ENCODE measurements at regions not wholly inside any gene's neighbourhood (a gene's known extent, or its start where the extent isn't known, plus 50 kb on each side); places are given as distances from the start of the nearest gene placed in this dataset.
"Not testable (repeated sequence)": the region's sequence is repeated elsewhere in the genome, so short reads cannot be mapped to it uniquely, and the experiment has no call there.

DNA sequence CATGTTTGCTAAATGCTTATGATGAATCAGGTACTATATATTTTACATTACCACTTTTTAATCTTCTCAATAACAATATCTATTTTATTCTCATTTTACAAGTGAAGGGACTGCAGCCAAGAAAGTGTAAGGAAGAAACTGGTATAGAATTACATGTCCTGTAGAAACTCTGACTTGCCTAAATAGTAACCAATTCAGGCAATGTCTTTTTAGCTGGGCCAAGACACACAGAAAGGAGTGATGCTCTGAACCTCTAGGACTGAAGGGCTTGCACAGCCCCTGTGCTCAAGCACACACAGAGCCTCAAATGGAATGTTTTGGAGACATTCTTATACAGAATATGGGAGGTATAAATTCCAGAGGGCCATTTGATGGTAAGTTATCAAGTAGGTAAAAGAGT, 286.4 kb upstream of the TNC start:
- no peak for DNase-seq

DNA sequence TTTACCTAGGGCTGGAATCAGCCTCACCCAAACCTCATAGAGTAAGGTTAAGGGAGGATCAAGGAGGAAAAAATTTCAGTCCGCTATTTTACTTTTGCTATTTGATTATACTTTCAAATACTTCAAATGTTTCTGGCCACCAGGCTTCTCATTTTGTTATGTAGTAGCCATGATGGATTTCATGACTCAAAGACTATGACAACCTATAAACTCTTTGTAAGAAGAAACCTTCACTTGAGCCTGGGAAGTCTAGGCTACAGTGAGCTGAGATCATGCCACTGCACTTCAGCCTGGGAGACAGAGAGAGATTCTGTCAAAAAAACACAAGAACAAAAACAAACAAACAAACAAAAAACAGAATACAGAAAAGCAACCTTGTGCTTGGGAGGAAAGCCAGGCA, 293.6 kb upstream of the TNC start:
- no peak for DNase-seq

DNA sequence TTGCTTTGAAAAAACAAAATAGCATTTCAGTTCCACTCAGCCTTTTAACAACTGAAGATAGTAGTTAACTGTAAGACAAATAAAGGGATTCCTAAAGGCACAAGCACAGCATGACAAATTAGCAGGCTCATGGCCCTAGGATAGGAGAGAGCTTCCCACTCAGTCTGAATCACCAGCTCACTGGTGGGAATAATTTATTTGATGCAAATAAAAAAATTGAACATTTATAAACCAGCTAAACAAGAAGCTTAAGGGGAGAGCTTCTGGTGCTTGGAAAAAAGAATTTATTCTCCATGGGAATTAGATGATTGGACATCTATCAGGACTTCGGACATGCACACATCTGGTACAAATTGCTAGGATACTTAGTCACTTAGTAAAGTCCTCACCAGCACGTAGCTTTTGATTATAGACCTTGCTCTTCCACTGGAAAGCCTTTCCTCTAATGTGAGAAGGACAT, 294.1 kb upstream of the TNC start:
- no peak for DNase-seq

DNA sequence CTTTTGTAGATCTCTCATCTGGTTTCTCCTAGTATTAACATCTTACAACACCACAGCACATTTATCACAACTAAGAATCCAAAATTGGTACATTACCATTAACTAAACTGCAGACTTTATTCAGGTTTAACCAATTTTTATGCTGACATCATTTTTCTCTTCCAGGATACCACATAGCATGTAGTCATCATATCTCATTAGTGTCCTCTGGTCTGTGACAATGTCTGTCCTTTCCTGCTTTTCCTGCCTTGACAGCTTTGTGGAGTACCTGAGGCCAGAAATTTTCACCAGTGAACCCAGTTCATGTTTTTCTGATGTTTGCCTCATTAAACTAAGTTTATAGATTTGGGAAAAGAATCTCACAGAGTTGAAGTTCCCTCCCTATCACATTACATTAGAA, 294.7 kb upstream of the TNC start:
- DNase-seq: no peak

DNA sequence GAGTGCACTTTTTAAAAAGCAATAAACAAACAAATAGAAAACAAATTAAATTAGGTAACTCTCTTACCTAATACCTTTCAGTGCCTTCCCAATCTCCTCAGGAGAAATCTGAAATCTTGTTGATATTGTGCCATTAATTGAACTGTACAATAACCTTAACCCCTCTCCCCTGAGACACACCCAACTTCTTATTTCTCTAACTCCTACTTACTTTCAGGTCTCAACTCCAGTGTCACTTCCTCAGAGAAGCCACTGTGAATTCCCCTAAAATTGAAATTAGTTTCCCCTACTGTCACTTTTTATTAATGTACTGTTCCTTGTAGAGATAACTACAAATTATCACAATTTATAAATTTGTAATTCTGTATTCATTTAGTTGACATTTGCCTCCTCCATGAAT, 295.3 kb upstream of the TNC start:
- DNase-seq: no peak

DNA sequence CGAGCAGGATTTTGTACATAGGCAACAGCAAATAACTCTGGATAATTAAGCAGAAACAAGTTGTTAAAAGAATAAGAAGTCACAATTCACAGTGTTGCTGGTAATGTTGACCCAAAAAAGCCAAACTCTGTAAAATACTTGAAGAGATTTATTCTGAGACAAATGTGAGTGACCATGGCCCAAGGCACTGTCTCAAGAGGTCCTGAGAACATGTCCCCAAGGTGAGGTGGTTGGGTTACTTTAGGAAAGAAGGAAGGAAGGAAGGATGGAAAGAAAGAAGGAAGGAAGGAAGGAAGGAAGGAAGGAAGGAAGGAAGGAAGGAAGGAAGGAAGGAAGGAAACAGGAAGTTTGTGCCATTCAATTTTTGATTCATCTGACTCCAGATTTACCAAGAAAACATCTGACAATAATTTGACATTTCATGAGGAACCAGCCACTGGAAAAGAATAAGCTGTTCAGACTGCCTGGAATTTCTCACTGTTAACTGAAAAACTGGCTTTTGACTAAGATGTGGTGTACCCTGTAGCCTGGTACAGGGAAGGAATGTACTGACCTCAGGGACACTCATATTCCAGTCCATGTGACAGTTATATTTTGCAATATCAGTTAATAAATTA, 295.9 kb upstream of the TNC start:
- no peak for DNase-seq

DNA sequence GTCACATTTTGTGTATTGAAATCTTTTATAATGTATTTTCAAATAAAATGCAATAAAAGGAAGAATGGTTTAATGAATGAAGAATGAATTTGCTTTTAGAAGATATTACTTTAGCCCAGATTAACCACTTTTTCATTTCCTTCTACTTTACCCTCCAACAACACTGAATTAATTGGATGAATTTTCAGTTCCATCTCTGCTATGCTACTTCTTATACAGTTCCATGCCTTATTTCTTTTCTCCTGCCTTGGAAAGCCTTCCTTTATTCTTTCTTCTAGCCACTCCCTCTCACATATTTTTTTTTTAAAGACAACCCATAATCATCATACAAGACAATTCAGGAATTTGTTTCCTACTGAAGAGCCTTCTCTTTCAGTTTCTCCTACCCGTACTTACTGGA, 296.6 kb upstream of the TNC start:
- no peak for DNase-seq

DNA sequence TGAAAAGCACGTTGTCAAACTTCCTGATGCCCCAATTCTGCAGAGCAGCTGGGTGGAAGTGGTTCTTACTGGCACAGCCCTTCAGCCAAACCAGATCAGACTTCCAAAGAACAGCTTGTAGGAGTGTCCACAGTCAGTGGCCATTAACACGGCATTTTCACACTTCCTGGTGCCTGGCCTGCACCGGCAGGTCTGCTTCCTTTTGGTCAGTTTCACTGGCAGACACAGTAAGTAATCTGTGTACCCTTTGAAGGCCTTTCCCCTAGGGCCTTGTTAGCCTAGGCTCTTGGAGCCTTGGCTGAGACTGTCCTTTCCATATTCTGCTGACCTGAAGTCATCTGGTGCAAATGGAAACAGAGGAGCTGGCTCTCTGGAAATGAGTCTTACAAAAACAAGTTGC, 297.5 kb upstream of the TNC start:
- DNase-seq: no peak

DNA sequence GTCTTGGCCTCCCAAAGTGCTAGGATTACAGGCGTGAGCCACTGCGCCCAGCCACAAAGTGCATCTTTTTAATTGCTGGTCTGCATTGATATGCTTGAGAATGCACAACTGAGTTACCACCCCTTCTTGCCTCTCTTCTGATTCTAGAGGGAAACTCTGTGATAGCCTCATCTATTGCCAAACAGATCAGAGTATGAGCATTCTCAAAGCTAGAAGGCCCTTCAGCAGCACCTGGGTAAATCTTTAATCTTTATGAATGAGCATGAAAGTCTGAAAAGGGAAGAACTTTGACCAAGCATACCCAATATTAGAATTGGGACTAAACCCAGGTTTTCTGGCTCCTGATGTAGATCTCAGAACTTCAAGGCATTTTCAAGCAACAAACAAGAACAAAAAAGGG, 298.3 kb upstream of the TNC start:
- DNase-seq: no peak

DNA sequence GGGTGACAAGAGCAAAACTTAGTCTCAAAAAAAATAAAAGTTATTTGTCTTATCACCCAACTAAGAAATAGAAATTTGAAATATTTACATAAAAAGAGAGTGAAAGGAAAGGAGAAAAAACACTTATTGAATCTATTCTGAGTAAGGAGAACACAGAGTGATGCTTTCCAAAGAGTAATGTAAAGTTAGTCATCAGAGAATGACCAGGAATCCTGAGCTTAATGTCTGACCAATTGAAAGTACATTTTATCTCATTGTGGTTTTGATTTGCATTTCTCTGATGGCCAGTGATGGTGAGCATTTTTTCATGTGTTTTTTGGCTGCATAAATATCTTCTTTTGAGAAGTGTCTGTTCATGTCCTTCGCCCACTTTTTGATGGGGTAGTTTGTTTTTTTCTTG, 300.2 kb upstream of the TNC start:
- DNase-seq: not testable (repeated sequence)

DNA sequence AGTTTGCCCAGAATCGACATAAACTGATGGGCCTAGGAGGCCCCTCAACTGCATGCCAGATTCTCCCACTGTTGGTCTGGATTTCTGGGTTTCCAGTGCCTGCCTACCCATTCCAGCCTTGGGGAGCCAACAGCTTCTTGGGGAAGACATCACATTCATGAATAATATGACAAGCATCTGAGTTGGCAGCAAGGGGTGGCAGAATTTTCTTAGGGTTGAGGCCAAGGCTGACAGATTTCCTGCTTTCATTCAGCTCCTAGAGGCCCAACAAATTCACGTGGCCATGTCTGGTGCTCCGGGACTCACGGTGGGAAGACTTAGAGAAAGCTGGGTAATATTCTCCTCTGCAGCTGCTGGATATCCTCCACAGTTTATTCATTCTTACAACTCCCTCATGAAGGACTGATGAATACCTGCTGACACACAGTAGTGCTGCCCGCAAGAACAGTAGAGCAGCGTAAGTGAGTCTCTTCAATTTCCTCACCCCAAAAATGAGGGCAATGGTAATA, 305.0 kb upstream of the TNC start:
- no peak for DNase-seq

DNA sequence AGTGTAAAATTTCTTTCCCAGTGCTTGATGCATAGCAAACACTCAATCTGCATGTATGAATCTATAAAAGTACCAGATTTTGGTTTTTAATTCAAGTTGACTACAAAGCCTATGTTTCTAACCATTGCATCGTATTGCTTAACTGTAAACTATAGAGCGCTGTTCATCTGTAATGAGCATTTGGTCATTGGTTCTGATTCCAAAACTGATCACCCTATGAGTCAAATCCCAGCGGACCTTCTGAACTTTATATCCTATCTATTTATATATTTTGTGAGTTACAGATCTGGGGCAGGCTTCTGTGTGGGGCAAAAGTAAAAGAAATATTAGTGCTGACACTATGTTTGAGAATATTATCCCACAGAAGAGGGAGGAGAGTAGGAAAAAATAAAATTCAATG, 305.7 kb upstream of the TNC start:
- DNase-seq: no peak

DNA sequence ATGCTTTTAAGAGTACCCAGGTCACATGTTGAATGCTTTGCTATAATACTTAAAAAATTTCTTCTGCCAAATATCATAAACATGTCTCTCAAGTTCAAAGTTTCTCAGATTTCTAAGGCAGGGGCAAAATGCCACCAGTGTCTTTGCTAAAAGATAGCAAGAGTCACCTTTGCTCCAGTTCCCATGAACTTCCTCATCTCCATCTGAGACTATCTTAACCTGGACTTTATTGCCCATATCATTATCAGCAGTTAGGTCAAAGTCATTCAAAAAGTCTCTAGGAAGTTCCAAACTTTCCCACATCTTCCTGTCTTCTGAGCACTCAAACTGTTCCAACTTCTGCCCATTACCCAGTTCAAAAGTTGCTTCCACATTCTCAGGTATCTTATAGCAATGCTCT, 307.6 kb upstream of the TNC start:
- no peak for DNase-seq

DNA sequence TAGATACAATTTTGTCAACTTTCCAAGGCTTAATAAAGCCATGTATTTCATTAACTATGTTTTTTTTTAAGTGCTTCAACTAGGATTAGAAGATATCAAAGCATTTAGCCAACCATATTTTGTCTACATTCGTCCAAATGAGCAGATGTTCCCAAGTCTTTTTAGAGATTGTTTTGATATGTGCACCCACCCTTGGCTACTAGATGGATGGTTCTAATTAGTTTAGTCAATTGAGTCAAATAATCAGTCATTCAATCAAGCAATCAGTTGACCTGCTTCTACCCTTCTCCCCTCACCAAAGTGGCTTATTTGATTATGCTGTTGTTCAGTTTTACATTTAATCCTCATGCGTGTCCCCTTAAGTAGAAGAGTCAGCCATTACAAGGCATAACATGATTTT, 319.5 kb upstream of the TNC start:
- DNase-seq: no peak

DNA sequence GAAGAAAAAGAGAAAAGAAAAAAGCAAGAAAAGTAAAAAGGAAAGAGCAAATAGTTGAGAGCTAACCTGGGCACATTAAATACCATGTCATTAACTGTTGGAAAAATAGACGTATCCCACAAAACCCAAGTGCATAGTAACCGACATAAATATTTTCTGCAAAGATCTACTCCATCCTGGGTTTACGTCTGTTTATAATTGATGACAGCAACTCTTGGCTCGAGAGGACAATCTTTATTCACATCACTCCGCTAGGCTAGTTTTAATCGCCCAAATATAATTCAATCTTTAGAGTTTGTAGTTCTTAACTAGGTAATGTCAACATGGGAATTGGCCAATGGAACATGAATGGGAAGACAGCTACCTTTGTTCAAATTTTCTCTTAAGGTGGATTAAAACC, 321.7 kb upstream of the TNC start:
- DNase-seq: no peak

DNA sequence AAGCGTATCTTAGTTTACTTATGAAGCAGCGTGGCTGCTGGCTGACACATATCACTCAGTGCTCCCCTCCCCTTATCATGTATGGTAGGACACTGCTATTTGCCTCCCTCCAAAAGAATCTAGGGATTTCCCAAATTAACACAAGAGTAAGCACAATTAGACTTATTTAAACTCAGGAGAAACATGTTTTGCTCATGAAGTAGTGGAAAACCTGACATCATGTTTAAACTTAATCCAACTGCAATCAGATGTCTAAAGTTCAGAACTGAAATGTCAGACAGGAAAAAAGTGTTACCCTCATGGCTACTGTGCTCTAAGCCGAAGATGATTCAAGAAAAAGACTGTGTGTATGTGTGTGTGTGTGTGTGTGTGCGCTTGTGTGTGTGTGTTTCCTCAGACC, 324.1 kb upstream of the TNC start:
- no peak for DNase-seq

DNA sequence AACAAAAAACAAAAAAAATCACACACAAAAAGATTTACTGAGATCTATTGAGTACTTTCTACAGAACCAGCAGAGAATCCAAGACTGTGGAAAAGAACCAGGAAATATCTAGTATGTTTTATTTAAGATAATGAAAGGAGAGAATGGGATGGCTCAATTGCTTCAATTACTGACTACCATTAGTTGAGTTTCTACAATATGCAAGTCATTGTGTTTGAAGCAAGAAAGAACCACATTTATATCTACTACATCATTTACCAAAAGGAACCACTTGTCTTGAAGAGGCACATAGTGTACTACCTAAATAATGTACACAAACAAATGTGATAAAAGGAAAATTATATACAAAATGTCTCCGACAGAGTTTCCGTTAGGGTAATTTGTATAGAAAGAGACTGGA, 325.9 kb upstream of the TNC start:
- DNase-seq: no peak

DNA sequence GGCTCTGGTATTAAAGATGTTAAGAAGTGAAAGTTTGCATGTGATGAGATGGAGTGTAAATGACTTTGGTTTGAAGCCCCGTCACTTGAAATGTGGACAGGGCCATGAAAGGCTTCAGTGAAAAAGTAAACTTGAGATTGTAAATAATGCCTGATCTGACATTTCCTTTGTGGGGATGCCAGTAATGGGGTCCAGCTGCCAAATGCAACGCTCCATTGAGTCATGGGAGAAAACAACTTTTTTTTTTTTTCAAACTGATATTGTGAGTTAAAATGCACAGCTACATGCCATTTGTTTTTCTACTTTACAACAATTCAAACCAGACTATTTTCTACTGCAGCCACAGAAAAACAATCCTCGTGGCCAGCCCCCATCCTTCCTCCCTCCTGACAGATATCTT, 327.0 kb upstream of the TNC start:
- no peak for DNase-seq

DNA sequence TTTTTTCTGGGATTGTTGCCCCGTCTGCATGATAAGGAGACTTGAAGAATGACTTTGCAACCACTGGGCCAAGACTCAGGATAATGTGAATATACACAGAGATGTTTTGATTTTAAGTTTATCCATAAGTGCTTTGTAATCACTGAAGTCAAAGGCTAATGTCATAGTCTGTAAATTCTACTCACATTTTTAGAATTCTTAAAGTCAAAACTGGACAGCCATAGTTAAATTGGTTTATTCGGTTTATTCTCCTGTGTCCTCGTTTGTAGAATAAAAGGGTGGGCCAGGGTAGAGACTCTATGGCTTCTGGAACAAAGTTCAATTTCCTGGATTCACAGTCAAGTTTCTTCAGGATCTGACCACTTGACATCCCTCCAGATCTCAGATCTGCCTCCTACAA, 327.7 kb upstream of the TNC start:
- no peak for DNase-seq

DNA sequence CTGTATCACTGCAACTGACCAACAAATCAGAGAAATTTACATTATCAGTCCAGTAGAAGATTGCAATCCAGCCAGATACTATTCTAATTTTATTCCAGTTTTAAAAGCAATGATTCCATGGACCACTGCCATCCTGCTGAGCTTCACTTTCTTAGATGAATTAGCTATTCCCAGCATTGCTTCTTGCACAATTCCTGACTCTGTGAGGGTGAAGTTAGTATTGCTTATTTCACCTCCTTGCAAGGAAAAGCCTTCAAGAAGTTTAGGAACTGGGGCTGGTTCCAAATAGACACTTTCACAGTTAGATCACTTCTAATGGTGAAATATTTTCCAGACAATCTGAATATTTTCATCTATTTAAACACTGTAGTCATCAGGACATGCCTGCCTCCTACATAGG, 338.6 kb upstream of the TNC start:
- no peak for DNase-seq

DNA sequence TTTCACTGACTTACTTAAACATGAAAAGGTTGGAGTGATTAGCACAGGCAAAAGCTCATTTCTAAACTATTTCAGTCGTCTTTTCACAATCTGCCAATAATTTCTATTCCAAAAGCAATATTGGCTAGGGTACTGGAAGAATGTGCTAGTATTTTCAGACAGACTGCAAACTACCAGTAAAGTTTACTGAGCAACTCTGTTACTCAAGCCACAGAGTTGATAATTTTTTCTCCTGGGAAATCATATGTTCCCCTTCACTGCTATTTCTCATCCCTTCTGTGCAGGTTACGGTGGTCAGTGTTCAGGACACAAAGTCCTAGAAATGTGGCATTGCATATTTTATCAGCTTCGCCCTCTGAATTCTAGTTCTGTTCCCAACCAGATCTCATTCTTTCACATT, 343.3 kb upstream of the TNC start:
- no peak for DNase-seq

DNA sequence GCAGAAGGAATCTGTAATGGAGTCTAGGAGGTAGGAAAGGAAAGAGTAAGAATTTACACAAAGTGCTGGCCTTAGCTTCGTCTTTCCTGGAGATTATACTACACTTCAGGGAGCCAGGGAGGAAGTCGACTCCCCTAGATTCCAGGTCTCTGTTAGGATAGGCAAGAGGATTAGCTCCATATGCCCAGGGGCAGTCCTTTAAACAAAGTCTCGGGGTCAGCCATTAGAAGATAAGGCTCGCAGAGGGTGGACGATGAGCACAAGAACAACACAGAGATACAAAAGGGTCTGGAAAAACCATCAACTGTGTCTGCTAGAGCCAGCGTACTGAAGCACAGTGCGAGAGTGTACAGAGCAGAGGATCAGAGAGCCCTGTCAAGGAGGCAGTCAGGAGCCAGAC, 344.7 kb upstream of the TNC start:
- DNase-seq: no peak

DNA sequence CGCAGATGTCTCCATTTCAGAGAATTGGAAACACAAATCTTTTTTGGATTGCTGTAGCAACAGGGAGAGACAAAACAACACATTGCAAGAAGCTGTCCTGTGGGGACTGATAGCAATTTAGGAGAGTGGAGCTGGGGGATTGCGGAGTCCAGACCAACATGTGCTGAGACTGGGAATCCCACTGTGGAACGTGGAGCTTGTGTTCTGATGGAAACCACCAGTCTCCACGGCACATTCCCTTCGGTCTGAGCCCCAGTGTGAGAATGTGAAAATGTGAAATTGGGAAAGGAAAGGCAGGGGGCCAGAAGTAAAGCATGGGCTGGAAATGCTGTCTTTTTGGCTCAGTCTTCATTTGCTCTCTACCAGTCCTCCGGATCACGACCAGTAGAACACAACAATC, 348.8 kb upstream of the TNC start:
- DNase-seq: no peak

DNA sequence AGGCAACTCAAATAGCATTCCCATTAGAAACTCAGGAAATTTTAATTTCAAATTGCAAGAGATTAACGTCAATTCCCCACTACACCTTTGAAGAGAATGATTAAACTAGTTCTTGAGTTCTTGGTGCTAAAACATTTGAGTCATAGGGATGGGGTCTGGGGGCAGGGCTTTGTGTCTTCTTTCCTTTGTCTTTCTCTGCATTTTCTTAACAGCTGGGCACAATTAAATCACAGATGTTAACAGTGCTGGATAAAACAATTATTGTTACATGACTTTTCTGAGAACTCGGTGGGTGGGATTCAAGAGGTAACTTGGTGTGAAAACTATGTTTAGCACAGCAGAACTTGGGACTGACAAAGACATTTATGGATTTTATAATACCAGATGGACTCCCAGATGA, 351.9 kb upstream of the TNC start:
- DNase-seq: no peak

DNA sequence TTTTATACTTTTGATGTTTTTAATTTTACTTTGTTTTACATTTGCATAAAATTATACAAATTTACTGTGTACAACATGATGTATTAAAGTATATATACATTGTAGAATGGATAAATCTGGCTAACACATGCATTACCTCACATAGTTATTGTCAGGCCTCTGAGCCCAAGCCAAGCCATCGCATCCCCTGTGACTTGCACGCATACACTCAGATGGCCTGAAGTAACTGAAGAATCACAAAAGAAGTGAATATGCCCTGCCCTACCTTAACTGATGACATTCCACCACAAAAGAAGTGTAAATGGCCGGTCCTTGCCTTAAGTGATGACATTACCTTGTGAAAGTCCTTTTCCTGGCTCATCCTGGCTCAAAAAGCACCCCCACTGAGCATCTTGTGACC, 355.1 kb upstream of the TNC start:
- not testable (repeated sequence) for DNase-seq

DNA sequence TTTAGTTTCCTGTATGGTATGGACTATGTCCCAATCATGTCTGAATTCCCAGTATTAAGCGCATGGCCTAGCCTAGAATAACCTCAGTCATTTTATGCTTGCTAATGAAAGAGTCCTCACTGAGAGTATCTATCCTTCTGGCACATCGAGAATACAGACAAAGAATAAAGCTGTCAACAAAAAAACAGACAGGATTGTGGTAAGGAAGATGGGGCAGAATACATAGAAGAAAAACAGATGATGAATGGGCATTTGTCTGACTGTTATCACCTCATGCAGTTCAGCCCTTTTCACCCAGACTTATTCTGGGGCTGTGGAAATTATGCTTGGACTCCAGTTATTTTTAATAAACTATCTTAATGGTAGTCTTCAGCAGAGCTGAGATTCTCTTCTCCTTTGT, 363.8 kb upstream of the TNC start:
- no peak for DNase-seq
